ENCODE measurements at regions not wholly inside any gene's neighbourhood (a gene's known extent, or its start where the extent isn't known, plus 50 kb on each side); places are given as distances from the start of the nearest gene placed in this dataset.

- TF ChIP-seq SMAD3 (CRISPR knock-in tag; IDR thresholded peaks at IDR 0.05; ENCODE audit: borderline replicate concordance), result no peak
- TF ChIP-seq NR3C1 (CRISPR knock-in tag; conservative IDR thresholded peaks at IDR 0.05; ENCODE audit: low read depth), result no peak
- TF ChIP-seq, protein P1, sequence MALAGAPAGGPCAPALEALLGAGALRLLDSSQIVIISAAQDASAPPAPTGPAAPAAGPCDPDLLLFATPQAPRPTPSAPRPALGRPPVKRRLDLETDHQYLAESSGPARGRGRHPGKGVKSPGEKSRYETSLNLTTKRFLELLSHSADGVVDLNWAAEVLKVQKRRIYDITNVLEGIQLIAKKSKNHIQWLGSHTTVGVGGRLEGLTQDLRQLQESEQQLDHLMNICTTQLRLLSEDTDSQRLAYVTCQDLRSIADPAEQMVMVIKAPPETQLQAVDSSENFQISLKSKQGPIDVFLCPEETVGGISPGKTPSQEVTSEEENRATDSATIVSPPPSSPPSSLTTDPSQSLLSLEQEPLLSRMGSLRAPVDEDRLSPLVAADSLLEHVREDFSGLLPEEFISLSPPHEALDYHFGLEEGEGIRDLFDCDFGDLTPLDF (CRISPR knock-in tag; IDR thresholded peaks at IDR 0.05), result no peak
- TF ChIP-seq KAT7 (CRISPR knock-in tag; IDR thresholded peaks at IDR 0.05; ENCODE audit: borderline replicate concordance), result no peak
- no peak for TF ChIP-seq ZNF532 (CRISPR knock-in tag; IDR thresholded peaks at IDR 0.05; ENCODE audit: borderline replicate concordance)
- TF ChIP-seq, protein P2, sequence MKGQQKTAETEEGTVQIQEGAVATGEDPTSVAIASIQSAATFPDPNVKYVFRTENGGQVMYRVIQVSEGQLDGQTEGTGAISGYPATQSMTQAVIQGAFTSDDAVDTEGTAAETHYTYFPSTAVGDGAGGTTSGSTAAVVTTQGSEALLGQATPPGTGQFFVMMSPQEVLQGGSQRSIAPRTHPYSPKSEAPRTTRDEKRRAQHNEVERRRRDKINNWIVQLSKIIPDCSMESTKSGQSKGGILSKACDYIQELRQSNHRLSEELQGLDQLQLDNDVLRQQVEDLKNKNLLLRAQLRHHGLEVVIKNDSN (CRISPR knock-in tag; IDR thresholded peaks at IDR 0.05), result no peak
- TF ChIP-seq CTCF (IDR thresholded peaks at IDR 0.05), result no peak
- TF ChIP-seq, protein P3, sequence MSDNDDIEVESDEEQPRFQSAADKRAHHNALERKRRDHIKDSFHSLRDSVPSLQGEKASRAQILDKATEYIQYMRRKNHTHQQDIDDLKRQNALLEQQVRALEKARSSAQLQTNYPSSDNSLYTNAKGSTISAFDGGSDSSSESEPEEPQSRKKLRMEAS (CRISPR knock-in tag; IDR thresholded peaks at IDR 0.05), result no peak
- no peak for TF ChIP-seq HMGA2 (CRISPR knock-in tag; IDR thresholded peaks at IDR 0.05)
Measured at GRCh38 chr11:128195057-128195751, 392.2 kb downstream of the ETS1 start.

Data from WTC11 (cell line).